SHP77 treated with DMSO at 0.1 percent for 48 hours (cell line): ENCODE measurements at regions not wholly inside any gene's neighbourhood (a gene's known extent, or its start where the extent isn't known, plus 50 kb on each side); places are given as distances from the start of the nearest gene placed in this dataset.

ENCODE experiments used
- DNase-seq: peaks from one replicate; lab custom pipeline; 2025; lab: John Stamatoyannopoulos, UW

GRCh38 chr1:199701726-199702125 lies 325.8 kb upstream of the NR5A2 start:
- DNase-seq: no peak

GRCh38 chr1:199704231-199704630 lies 323.3 kb upstream of the NR5A2 start:
- DNase-seq: no peak

GRCh38 chr1:199705825-199706224 lies 321.7 kb upstream of the NR5A2 start:
- DNase-seq: no peak

GRCh38 chr1:199706826-199707606 lies 320.5 kb upstream of the NR5A2 start:
- DNase-seq: no peak

- DNase-seq: no peak
Measured at GRCh38 chr1:199710974-199711373, 316.5 kb upstream of the NR5A2 start.

- no peak for DNase-seq
Measured at GRCh38 chr1:199716729-199717128, 310.8 kb upstream of the NR5A2 start.

- no peak for DNase-seq
Measured at GRCh38 chr1:199719156-199719842, 308.2 kb upstream of the NR5A2 start.

- DNase-seq: no peak
Measured at GRCh38 chr1:199720496-199720895, 307.0 kb upstream of the NR5A2 start.

GRCh38 chr1:199721001-199721400 lies 306.5 kb upstream of the NR5A2 start:
- DNase-seq: no peak

GRCh38 chr1:199723250-199723956 lies 304.1 kb upstream of the NR5A2 start:
- DNase-seq: no peak

- no peak for DNase-seq
Measured at GRCh38 chr1:199724049-199724448, 303.5 kb upstream of the NR5A2 start.

GRCh38 chr1:199725002-199725565 lies 302.4 kb upstream of the NR5A2 start:
- DNase-seq: no peak

GRCh38 chr1:199727682-199728081 lies 299.8 kb upstream of the NR5A2 start:
- no peak for DNase-seq

- no peak for DNase-seq
Measured at GRCh38 chr1:199728345-199728744, 299.2 kb upstream of the NR5A2 start.

GRCh38 chr1:199733125-199733524 lies 294.4 kb upstream of the NR5A2 start:
- no peak for DNase-seq

- DNase-seq: no peak
Measured at GRCh38 chr1:199734186-199734585, 293.3 kb upstream of the NR5A2 start.

- no peak for DNase-seq
Measured at GRCh38 chr1:199735660-199736059, 291.9 kb upstream of the NR5A2 start.

- no peak for DNase-seq
Measured at GRCh38 chr1:199736646-199737045, 290.9 kb upstream of the NR5A2 start.

- DNase-seq: no peak
Measured at GRCh38 chr1:199741586-199741985, 285.9 kb upstream of the NR5A2 start.

- DNase-seq: no peak
Measured at GRCh38 chr1:199742547-199742946, 285.0 kb upstream of the NR5A2 start.

- DNase-seq: no peak
Measured at GRCh38 chr1:199743227-199743626, 284.3 kb upstream of the NR5A2 start.

- DNase-seq: no peak
Measured at GRCh38 chr1:199746666-199747384, 280.7 kb upstream of the NR5A2 start.
